ENCODE measurements at regions not wholly inside any gene's neighbourhood (a gene's known extent, or its start where the extent isn't known, plus 50 kb on each side); places are given as distances from the start of the nearest gene placed in this dataset.

GRCh38 chr17:72409405-72410002 lies 288.7 kb downstream of the SOX9 start:
- Mint-ChIP-seq H3K36me3 (no peaks in the 10 kb centered on the region), H3K27ac (no peak overlapping the region), H3K4me3 (no peak overlapping the region), H3K27me3 (ENCODE audit: low read depth in 3 of 3) (peaks cover 0 to 2% (median 0%) of the 10 kb centered on the region in 3 donors), H3K4me1 (no peaks in the 10 kb centered on the region), H3K9me3 (peaks cover 0 to 9% (median 0%) of the 10 kb centered on the region in 6 donors)
- DNase-seq, result no peak

GRCh38 chr17:72411124-72411563 lies 290.3 kb downstream of the SOX9 start:
- Mint-ChIP-seq H3K4me1 (no peaks in the 10 kb centered on the region), H3K27me3 (ENCODE audit: low read depth in 3 of 3) (no peaks in the 10 kb centered on the region), H3K4me3 (no peak overlapping the region), H3K27ac (no peak overlapping the region), H3K9me3 (peaks cover 0 to 9% (median 0%) of the 10 kb centered on the region in 6 donors), H3K36me3 (no peaks in the 10 kb centered on the region)
- no peak for DNase-seq

- no peak for DNase-seq
- Mint-ChIP-seq H3K4me3 (no peak overlapping the region), H3K27ac (no peak overlapping the region), H3K27me3 (ENCODE audit: low read depth in 3 of 3) (no peaks in the 10 kb centered on the region), H3K4me1 (no peaks in the 10 kb centered on the region), H3K36me3 (no peaks in the 10 kb centered on the region), H3K9me3 (peaks cover 0 to 9% (median 3%) of the 10 kb centered on the region in 6 donors)
These were observed 291.8 kb downstream of the SOX9 start for GRCh38 chr17:72412650-72413076.

- Mint-ChIP-seq H3K27ac (no peak overlapping the region), H3K4me3 (no peak overlapping the region), H3K27me3 (ENCODE audit: low read depth in 3 of 3) (no peaks in the 10 kb centered on the region), H3K4me1 (no peaks in the 10 kb centered on the region), H3K9me3 (peaks cover 4 to 9% (median 6%) of the 10 kb centered on the region in 6 donors), H3K36me3 (peaks cover 0 to 3% (median 0%) of the 10 kb centered on the region in 3 donors)
- DNase-seq, result no peak
These were observed 292.5 kb downstream of the SOX9 start for GRCh38 chr17:72413077-72414031.

- no peak overlapping the region for H3K4me3 Mint-ChIP-seq
- no peaks in the 10 kb centered on the region for H3K27me3 Mint-ChIP-seq (ENCODE audit: low read depth in 3 of 3)
- no peaks in the 10 kb centered on the region for H3K4me1 Mint-ChIP-seq
- H3K36me3 Mint-ChIP-seq, result peaks cover 0 to 3% (median 0%) of the 10 kb centered on the region in 3 donors
- no peak overlapping the region for H3K27ac Mint-ChIP-seq
- no peak for DNase-seq
- peaks cover 4 to 12% (median 9%) of the 10 kb centered on the region in 6 donors for H3K9me3 Mint-ChIP-seq
These were observed 293.2 kb downstream of the SOX9 start for GRCh38 chr17:72414032-72414396.

- no peaks in the 10 kb centered on the region for H3K4me1 Mint-ChIP-seq
- peaks cover 0 to 3% (median 0%) of the 10 kb centered on the region in 3 donors for H3K36me3 Mint-ChIP-seq
- no peak overlapping the region for H3K4me3 Mint-ChIP-seq
- peaks cover 4 to 11% (median 9%) of the 10 kb centered on the region in 6 donors for H3K9me3 Mint-ChIP-seq
- H3K27ac Mint-ChIP-seq, result no peak overlapping the region
- H3K27me3 Mint-ChIP-seq (ENCODE audit: low read depth in 3 of 3), result no peaks in the 10 kb centered on the region
- no peak for DNase-seq
These were observed 294.4 kb downstream of the SOX9 start for GRCh38 chr17:72414967-72415853.

GRCh38 chr17:72416054-72416675 lies 295.3 kb downstream of the SOX9 start:
- Mint-ChIP-seq H3K4me3 (no peak overlapping the region), H3K36me3 (peaks cover 0 to 3% (median 0%) of the 10 kb centered on the region in 3 donors), H3K27ac (no peak overlapping the region), H3K9me3 (peaks cover 4 to 11% (median 8%) of the 10 kb centered on the region in 6 donors), H3K27me3 (ENCODE audit: low read depth in 3 of 3) (no peaks in the 10 kb centered on the region), H3K4me1 (no peaks in the 10 kb centered on the region)
- DNase-seq, result no peak

- Mint-ChIP-seq H3K27me3 (ENCODE audit: low read depth in 3 of 3) (peaks cover 0 to 3% (median 0%) of the 10 kb centered on the region in 3 donors), H3K4me1 (no peaks in the 10 kb centered on the region), H3K36me3 (peaks cover 0 to 3% (median 0%) of the 10 kb centered on the region in 3 donors), H3K27ac (no peak overlapping the region), H3K4me3 (no peak overlapping the region), H3K9me3 (peaks cover 4 to 11% (median 9%) of the 10 kb centered on the region in 6 donors)
- no peak for DNase-seq
These were observed 296.1 kb downstream of the SOX9 start for GRCh38 chr17:72416905-72417304.

GRCh38 chr17:72417627-72418026 lies 296.8 kb downstream of the SOX9 start:
- H3K4me1 Mint-ChIP-seq, result no peaks in the 10 kb centered on the region
- H3K36me3 Mint-ChIP-seq, result peaks cover 0 to 3% (median 0%) of the 10 kb centered on the region in 3 donors
- H3K4me3 Mint-ChIP-seq, result no peak overlapping the region
- no peak for DNase-seq
- peaks cover 4 to 11% (median 9%) of the 10 kb centered on the region in 6 donors for H3K9me3 Mint-ChIP-seq
- H3K27me3 Mint-ChIP-seq (ENCODE audit: low read depth in 3 of 3), result peaks cover 0 to 3% (median 0%) of the 10 kb centered on the region in 3 donors
- no peak overlapping the region for H3K27ac Mint-ChIP-seq

- H3K4me1 Mint-ChIP-seq, result no peaks in the 10 kb centered on the region
- peaks cover 0 to 3% (median 0%) of the 10 kb centered on the region in 3 donors for H3K36me3 Mint-ChIP-seq
- peaks cover 0 to 4% (median 3%) of the 10 kb centered on the region in 3 donors for H3K27me3 Mint-ChIP-seq (ENCODE audit: low read depth in 3 of 3)
- H3K4me3 Mint-ChIP-seq, result no peak overlapping the region
- H3K9me3 Mint-ChIP-seq, result peaks cover 4 to 11% (median 6%) of the 10 kb centered on the region in 6 donors
- no peak overlapping the region for H3K27ac Mint-ChIP-seq
- no peak for DNase-seq
These were observed 299.3 kb downstream of the SOX9 start for GRCh38 chr17:72419866-72420774.

- Mint-ChIP-seq H3K9me3 (peaks cover 4 to 11% (median 6%) of the 10 kb centered on the region in 6 donors), H3K36me3 (peaks cover 0 to 3% (median 0%) of the 10 kb centered on the region in 3 donors), H3K27ac (no peak overlapping the region), H3K4me1 (no peaks in the 10 kb centered on the region), H3K27me3 (ENCODE audit: low read depth in 3 of 3) (peaks cover 0 to 4% (median 3%) of the 10 kb centered on the region in 3 donors), H3K4me3 (no peak overlapping the region)
- no peak for DNase-seq
These were observed 299.9 kb downstream of the SOX9 start for GRCh38 chr17:72420775-72421127.
